Loucy (cell line): ENCODE measurements at regions not wholly inside any gene's neighbourhood (a gene's known extent, or its start where the extent isn't known, plus 50 kb on each side); places are given as distances from the start of the nearest gene placed in this dataset.

Source experiments
- H2AFZ ChIP-seq: fragments of 200-600 bp; sonication (generic); 2 replicates; pipeline ENCODE4 v1.6.0; 2016; ENCODE audit warnings: antibody characterized with exemption, mild to moderate bottlenecking, low read length, moderate library complexity
- H3F3A ChIP-seq: fragments of 200-600 bp; 2 replicates; pipeline ENCODE4 v1.6.0; 2016; ENCODE audit warnings: antibody characterized with exemption, low read depth, mild to moderate bottlenecking
- H3K27me3 ChIP-seq: fragments of 200-600 bp; sonication (generic); 2 replicates; pipeline ENCODE4 v1.6.1; 2014; ENCODE audit warnings: low read length, mild to moderate bottlenecking; ENCODE audit not compliant: insufficient read depth, poor library complexity, severe bottlenecking
- H3K36me3 ChIP-seq: fragments of 200-600 bp; sonication (generic); 2 replicates; pipeline ENCODE4 v1.6.1; 2016; ENCODE audit warnings: low read length; ENCODE audit not compliant: insufficient read depth
- H3K4me1 ChIP-seq: fragments of 200-600 bp; sonication (generic); 2 replicates; pipeline ENCODE4 v1.5.1; 2014; ENCODE audit warnings: low read length, mild to moderate bottlenecking; ENCODE audit not compliant: insufficient read depth, poor library complexity, severe bottlenecking
- H3K4me2 ChIP-seq: fragments of 200-600 bp; sonication (generic); 2 replicates; pipeline ENCODE4 v1.6.0; 2014; ENCODE audit warnings: antibody characterized with exemption, low read length, low read depth, mild to moderate bottlenecking; ENCODE audit not compliant: poor library complexity, severe bottlenecking
- H3K4me3 ChIP-seq: fragments of 200-600 bp; sonication (generic); 2 replicates; pipeline ENCODE4 v1.5.1; 2014; ENCODE audit warnings: low read length, mild to moderate bottlenecking, mixed read lengths; ENCODE audit not compliant: poor library complexity, severe bottlenecking
- H3K79me2 ChIP-seq: fragments of 200-600 bp; sonication (generic); 2 replicates; pipeline ENCODE4 v1.6.1; 2014; ENCODE audit warnings: low read length; ENCODE audit not compliant: insufficient read depth
- H3K9ac ChIP-seq: fragments of 200-600 bp; sonication (generic); 2 replicates; pipeline ENCODE4 v1.6.0; 2014; ENCODE audit warnings: mild to moderate bottlenecking, low read depth, low read length, moderate library complexity; ENCODE audit not compliant: poor library complexity, severe bottlenecking
- H3K9me2 ChIP-seq: fragments of 200-600 bp; sonication (generic); replicated peaks from 2 replicates; pipeline ENCODE4 v1.6.1; 2016; ENCODE audit warnings: low read depth, low read length, mixed read lengths
- H3K9me3 ChIP-seq: fragments of 200-600 bp; sonication (generic); 2 replicates; pipeline ENCODE4 v1.6.1; 2014; ENCODE audit warnings: mild to moderate bottlenecking, antibody characterized with exemption, low read length, low read depth; ENCODE audit not compliant: insufficient read depth
- H4K20me1 ChIP-seq: fragments of 200-600 bp; sonication (generic); 2 replicates; pipeline ENCODE4 v1.6.0; 2014; ENCODE audit warnings: antibody characterized with exemption, low read length, mild to moderate bottlenecking; ENCODE audit not compliant: insufficient read depth, poor library complexity, severe bottlenecking
- EZH2phosphoT487 ChIP-seq: fragments of 200-600 bp; IDR thresholded peaks from 2 replicates; pipeline ENCODE4 v1.6.1; 2018; ENCODE audit warnings: antibody characterized with exemption, mild to moderate bottlenecking, moderate library complexity, borderline replicate concordance
- TF ChIP-seq, protein P1 (sequence below): fragments of 200-600 bp; sonication (generic); conservative IDR thresholded peaks from 2 replicates; pipeline ENCODE4 v1.5.1; 2014; ENCODE audit warnings: mild to moderate bottlenecking, antibody characterized with exemption, low read length

- Histone ChIP-seq H3K79me2 (no peaks in the 10 kb centered on the region), H3K4me3 (no peak overlapping the region), H2AFZ (no peak overlapping the region), H3K4me2 (no peak overlapping the region), H3K36me3 (no peaks in the 10 kb centered on the region), H3K4me1 (no peaks in the 10 kb centered on the region), H3K9me3 (no peaks in the 10 kb centered on the region), H3K27me3 (no peaks in the 10 kb centered on the region), H4K20me1 (no peaks in the 10 kb centered on the region), H3K9me2 (no peaks in the 10 kb centered on the region), H3F3A (no peaks in the 10 kb centered on the region), H3K9ac (no peak overlapping the region)
- TF ChIP-seq EZH2phosphoT487, result no peak
- TF ChIP-seq, protein P1, sequence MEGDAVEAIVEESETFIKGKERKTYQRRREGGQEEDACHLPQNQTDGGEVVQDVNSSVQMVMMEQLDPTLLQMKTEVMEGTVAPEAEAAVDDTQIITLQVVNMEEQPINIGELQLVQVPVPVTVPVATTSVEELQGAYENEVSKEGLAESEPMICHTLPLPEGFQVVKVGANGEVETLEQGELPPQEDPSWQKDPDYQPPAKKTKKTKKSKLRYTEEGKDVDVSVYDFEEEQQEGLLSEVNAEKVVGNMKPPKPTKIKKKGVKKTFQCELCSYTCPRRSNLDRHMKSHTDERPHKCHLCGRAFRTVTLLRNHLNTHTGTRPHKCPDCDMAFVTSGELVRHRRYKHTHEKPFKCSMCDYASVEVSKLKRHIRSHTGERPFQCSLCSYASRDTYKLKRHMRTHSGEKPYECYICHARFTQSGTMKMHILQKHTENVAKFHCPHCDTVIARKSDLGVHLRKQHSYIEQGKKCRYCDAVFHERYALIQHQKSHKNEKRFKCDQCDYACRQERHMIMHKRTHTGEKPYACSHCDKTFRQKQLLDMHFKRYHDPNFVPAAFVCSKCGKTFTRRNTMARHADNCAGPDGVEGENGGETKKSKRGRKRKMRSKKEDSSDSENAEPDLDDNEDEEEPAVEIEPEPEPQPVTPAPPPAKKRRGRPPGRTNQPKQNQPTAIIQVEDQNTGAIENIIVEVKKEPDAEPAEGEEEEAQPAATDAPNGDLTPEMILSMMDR, result no peak
Measured at GRCh38 chr2:171228826-171229225, 68.1 kb upstream of the TLK1 start.

- Histone ChIP-seq H3K4me2 (no peak overlapping the region), H3K4me1 (no peaks in the 10 kb centered on the region), H3K9me3 (no peaks in the 10 kb centered on the region), H3K9me2 (no peaks in the 10 kb centered on the region), H3K36me3 (no peaks in the 10 kb centered on the region), H2AFZ (no peak overlapping the region), H3K4me3 (no peak overlapping the region), H3F3A (no peaks in the 10 kb centered on the region), H3K27me3 (no peaks in the 10 kb centered on the region), H3K79me2 (no peaks in the 10 kb centered on the region), H4K20me1 (no peaks in the 10 kb centered on the region), H3K9ac (no peak overlapping the region)
- TF ChIP-seq, protein P1, result no peak
- TF ChIP-seq EZH2phosphoT487, result no peak
Measured at GRCh38 chr2:171227066-171227782, 66.5 kb upstream of the TLK1 start.

GRCh38 chr2:171226461-171226860 is 65.8 kb upstream of the TLK1 start:
- 0 out of 2 replicates have a peak overlapping the region, but pooled peaks have one; percentile 26 for H2AFZ ChIP-seq
- no peaks in the 10 kb centered on the region for H3K79me2 ChIP-seq
- H3K9me3 ChIP-seq, result no peaks in the 10 kb centered on the region
- no peak overlapping the region for H3K4me2 ChIP-seq
- no peak overlapping the region for H3K4me3 ChIP-seq
- no peaks in the 10 kb centered on the region for H3K4me1 ChIP-seq
- H3K9ac ChIP-seq, result no peak overlapping the region
- TF ChIP-seq, protein P1, result no peak
- no peak for TF ChIP-seq EZH2phosphoT487
- no peaks in the 10 kb centered on the region for H3K36me3 ChIP-seq
- H3F3A ChIP-seq, result no peaks in the 10 kb centered on the region
- H4K20me1 ChIP-seq, result no peaks in the 10 kb centered on the region
- H3K27me3 ChIP-seq, result no peaks in the 10 kb centered on the region
- H3K9me2 ChIP-seq, result no peaks in the 10 kb centered on the region
